GM19467 (cell line): ENCODE measurements at regions not wholly inside any gene's neighbourhood (a gene's known extent, or its start where the extent isn't known, plus 50 kb on each side); places are given as distances from the start of the nearest gene placed in this dataset.

Source experiments
- ATAC-seq: cut with Tn5 transposase; IDR thresholded peaks from one replicate; pipeline ENCODE4 v1.9.1; 2021; ENCODE audit warnings: mild to moderate bottlenecking, moderate library complexity; ENCODE audit not compliant: unreplicated experiment

DNA sequence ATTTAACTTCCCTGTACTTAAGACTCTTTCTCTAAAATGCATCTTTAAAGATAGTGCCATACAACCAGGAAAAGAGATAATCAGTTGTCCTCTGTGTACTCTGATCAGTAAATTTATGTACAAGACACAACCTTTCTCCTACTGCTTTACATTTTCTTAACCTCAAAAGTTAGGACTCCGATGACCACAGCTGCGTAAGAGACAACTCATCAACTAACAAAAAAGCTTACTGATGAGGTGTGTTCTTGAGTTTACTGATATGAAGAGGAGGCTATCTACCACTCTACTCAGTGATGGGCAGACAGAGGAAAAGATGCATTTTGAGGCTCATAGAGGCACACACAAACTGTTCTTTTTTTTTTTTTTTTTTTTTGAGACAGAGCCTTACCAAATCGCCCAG lies 71.4 kb upstream of the HIF1A start:
- no peak for ATAC-seq

DNA sequence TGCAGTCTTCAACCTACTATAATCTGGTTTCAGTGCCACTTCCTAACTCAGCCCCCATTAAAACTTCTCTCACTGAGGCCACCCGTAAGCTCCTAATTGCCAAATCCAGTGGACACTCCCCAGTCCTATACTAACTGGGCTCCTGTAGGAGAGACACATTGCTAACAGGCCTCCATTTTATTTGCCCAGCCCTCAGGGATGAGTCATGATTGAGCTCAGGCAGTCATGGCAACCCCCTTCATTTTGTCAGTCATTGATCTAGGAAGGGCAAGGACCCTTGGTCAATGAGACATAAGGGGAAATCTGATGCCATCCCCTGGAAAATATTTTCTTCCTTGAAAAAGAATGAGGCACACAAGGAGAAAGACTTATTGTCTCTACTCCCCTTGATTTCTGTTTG lies 70.1 kb upstream of the HIF1A start:
- no peak for ATAC-seq

DNA sequence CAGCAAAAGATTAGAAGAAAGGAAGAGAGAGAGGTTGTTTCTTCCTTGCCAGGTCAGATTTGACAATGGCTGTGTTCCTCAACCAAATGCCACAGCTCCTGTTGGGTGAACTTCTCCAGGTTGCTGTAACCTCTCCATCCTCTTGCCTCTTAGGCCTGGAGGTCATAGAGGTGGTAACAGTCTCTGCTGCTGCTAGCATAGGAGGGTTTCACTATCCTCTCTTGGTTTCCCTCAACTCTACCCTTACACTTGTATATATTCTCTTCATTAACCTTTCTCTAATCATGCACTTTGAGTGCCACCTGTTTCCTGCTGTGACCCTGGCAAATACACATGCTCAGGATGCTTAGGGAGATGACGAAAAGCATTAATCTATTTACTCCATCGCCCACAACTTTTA lies 67.7 kb upstream of the HIF1A start:
- no peak for ATAC-seq

DNA sequence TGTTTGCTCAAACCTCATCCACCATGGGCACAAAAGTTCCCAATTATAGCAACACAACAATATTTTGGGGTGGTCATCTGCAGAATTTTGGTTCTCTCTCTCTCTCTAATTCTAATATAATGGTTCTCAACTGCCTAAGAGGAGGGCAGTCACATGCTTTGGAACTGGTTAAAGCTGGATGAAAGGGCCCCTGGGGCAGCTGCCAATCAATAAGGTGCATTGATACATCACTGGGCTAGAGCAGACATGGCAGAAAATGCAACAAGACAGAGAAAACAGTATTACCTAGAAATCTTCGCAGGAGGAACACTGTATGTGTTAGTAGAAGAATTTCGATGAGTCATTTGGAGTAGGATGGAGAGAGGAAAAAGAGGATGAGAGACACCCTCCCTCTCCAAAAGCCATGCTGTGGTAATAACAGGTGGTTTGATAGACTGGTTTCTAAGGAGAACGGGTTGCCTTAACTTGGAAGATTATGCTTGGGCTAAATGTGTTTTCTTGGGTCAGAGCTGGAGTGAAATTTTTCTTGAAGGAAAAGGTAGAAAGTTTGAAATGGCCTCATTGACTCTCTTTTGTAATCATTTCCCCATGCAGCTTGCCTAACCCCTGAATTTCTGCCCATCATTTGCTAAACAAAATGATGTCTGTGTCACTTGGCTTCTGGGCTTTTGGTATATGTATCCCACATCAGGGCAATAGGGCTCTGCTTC lies 67.1 kb upstream of the HIF1A start:
- ATAC-seq, result no peak

DNA sequence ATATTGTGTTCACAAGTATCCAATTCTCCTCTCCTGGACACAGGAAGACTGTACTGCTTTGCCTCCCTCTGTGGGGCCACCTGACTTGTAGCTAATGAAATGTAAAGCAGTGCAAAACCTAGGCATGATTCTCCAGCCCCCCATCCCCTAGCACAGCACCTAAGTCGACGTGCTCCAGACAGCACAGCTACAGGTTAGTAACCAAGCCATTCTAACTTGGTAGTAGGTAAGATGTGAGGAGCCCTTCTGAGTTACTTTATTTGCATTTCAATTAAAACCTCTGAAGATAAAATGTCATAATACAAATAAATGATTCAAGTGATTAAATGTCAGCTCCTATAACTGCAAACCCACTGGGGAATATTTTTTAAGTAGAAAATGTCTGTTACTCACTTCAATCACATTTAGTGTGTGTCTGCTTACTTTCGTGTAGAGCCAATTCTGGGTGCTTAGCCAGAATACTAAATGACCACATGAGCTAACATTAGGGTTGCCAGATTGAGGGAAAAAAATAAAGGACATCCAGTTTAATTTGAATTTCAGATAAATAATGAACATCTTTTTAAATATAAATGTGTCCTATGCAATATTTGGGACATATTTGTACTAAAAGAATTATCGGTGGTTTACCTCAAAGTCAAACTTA lies 64.8 kb upstream of the HIF1A start:
- no peak for ATAC-seq

DNA sequence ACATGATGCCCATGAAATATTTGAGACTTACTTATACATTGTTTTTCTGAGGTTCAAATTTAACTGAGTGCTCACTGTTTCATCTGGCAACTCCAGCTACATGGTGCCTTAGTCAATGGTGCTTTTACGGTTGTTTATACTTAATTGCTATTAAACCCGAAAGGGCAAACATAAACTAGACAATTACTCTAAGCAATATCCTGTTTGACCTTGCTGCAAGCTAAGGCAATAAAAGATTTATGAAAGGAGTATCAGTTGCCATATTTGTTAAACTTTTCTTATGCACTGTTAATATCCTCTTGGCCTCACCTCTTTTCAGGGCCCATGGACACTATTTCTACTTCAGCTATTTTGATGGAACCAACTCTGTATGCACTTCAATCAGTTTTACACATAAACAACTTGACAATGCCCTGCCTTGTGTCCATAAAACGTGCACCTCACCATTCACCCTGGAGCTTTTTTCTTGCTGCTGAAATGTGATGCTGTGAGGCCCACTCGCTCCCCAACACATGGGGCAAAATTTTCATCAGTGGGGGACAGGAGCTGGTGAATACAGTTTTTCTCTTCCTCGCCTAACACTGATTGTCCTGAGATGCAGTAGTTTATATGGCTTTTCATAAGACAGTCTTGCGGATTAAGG lies 64.1 kb upstream of the HIF1A start:
- ATAC-seq, result no peak

DNA sequence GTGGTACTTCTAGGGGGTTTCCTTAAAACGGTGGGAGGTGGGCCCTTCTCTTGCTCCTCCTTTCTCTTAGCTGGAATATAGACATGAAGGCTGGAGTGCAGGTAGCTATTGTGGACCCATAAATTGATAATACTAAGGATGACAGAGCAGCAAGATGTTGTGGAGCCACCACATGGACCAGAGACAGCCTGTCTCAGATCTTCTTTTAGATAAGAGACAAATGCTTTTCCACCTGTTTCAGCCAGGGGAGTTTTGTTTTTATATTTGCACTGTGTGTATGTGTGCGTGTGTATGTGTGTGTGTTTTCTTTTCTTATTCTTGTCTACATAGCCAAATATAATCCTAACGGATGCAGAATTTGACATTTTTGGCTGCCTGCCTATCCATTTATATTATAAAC lies 62.9 kb upstream of the HIF1A start:
- no peak for ATAC-seq

DNA sequence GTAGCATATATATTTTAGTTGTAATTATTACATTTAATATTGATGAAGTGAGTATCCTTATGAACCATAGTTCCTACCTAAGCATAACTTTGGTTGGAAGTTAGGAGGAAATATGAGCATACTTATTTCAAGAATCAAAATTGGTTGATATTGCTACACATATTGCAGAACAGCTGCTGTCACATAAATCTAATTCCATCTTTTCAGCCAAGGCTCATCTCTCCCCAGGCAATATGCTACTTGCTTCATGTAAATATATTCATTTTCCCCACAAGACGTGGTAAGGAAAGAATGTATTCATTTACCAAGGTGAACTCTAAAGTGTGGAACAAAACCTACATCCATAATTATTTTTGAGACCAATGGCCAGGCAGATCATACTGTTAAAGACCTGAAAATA lies 62.5 kb upstream of the HIF1A start:
- ATAC-seq, result no peak

DNA sequence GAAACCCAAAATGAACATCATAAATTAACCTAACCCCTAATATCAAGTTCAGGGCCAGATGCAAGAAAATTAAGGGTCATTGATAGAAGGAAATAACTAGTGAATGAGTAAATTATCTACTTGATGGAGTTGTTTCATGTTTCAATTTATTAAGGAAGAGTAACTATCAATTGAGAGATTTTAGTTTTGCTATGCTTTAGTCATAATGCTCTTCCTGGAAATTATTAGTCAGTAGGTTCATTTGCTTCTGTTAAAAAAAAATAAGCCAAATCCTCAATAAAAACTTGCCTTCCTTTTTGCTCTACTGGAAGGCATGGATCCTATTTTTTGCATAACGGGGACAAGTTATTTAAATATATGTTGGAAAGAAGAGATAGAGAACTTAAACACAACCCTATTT lies 59.0 kb upstream of the HIF1A start:
- no peak for ATAC-seq

DNA sequence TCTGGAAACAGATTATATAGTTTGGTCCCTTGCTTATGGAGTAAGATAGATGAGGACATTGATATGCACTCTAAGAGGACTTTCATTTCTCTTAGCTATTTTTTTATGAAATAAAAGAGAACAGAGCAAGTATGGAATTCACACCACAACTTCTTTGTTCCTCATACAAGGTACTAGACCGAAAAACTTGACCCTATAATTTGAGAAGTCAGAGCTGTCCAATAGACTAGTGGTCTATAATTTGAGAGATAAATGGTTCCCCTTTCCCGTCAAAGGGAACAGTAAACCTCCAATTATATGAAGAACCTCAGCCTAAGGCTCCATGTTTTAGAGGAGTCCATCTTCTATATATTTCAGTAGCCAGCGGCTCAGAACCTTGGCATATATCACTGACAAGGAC lies 58.5 kb upstream of the HIF1A start:
- ATAC-seq, result no peak

DNA sequence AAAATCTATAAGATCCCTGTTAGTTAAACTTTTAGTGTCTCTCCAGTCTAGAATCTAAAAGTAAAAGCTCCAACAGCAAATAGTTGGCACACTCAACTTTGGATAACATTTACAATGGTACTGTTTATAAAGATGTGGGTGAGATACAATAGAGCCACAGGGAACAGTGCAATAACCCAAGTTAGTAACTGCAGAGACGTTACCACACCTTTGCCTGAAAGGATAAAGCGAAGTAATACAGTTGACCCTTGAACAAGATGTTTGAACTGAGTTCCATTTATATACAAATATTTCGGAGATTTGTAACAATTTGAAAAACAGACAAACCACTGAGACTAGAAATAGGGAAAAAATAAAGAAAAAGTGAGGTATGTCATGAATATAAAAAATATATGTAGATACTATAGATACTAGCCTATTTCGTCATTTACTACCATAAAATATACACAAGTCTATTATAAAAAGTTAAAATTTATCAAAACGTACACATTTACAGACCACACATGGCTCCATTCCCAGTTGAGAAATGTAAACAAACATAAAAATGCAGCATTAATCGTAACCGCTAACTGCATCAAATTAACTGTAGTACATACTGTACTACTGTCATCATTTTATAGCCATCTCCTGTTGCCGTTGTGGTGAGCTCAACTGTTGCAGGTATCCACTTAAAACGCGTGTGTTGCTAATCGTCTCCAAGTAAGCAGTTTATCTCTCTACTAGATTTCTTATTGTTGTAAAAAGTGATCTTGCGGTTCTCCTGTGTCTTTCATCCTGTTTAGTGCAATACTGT lies 56.5 kb upstream of the HIF1A start:
- no peak for ATAC-seq

DNA sequence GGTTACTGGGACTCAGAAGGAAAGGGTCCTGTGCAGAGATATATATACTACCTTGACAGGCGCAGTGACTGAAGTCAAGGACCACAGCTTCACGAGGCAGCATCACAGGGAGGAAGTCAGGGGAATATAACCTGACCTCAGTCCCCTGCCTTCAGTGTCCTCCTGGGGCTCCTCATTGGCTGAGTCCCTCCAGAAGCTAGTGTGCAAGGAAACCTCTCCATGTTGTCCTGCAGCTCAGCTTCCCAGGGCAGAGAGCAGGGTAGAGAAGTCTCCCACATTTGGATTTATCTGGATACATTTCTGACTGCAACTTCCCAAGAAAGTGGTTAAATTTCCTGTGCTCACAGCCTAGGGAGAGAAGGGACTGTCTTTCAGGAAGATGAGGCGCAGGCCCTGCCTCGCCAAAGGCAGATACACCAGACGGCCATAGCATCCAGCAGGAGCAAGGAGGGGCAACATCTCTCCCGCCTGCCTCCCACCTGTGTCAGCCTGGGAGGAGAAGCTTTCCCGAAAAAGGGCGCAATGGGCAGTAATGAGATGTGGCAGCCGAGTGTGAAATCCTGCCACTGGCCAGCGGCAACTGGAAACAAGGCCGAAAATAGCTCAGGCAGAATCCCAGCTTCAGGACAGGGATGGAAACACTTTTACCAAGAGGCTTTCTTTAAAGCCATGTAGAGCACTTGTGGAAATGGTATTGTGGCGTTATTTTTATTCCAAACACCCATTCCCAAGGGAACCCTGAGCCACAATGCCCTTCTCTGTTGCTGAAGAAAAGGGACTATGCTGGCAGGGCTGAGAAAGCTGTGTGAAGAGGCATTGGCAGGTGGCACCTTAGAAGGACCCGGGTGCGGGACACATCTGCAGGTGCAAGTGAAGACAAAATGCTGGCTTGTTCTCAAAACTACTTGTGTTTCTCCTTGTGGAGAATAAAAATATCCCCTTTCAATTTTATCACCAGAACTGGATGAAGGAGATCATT lies 54.9 kb upstream of the HIF1A start:
- no peak for ATAC-seq

DNA sequence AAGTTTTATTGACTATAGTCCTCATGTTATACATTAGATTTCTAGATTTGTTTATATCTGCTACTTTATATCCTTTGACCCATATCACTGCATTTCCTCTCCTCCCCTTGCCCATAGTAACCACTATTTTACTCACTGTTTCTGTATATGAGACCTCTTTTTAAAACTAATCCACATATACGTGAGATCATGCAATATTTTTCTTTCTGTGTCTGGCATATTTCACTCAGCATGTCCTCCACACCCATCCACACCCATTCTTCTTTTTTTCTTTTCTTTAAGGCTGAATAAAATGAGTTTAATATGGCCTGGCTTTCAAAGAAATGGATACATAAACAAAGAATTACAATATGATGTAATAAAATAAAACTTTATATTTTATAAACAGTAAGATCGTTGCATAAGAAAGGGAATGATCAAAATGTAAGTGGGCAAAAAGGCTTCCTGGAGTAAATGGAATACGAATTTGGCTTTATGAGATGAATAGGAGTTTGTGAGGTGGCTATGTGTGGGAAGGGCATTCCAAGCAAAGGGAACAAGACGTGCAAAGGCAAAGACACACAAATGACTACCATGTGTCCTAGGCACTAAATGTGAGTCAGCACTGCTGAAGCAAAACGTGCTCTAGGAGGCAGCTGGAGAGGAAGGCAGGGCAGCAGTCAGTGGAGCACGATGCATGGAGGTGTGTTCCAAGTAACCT lies 53.2 kb upstream of the HIF1A start:
- ATAC-seq, result no peak

DNA sequence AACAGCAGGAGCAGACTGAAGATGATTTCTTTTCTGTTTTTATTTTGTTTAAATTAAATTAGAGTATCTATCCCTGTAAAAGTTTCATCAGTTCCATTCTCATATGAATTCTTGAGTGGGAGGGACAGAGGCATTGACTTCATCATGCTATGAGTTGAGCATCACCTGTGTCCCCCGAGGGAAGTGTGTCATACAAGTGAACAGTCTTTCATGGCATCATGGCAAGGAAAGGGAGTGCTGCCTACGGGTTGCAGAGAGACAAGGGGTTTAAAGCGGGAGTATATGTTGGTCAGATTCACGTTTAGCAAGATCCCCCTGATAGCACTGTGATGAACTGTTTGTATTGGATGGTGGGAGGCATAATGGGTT lies 52.7 kb upstream of the HIF1A start:
- no peak for ATAC-seq

DNA sequence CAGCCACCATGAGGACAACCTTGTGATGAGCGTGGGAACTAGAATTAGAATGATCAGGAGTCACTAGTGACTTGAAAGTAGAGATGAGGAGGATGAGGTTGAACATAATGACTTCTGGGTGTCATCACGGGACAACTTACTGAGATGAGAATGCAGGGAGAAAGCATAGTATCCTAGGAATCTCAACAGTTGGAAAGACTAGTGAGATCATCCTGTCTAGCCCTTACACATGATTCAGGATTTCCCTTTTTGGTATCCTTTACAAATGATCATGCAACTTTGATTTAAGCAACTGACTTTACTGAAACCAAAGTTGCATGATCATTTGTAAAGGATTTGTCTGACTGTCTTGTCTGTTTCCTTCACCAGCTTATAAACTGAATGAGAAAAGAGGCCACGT lies 51.8 kb upstream of the HIF1A start:
- ATAC-seq, result no peak

DNA sequence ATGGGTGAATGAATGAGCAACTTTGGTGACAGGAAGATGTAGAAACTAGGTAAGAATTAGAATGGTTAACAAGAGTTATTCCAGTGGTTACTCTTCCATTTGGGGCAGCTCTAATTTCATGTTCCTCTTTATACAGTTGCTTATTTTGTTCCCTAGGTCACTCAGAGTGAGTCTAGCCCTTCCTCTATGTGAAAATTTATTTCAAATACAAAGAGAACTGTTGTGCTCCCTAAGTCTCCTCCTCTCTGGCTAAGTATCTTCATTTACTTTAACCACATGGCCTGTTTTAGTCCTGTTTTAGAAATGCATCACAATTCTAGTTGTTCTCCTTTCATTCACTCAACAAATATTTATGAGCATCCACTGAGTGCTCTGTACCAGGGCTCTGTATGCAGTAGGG lies 51.1 kb upstream of the HIF1A start:
- no peak for ATAC-seq

DNA sequence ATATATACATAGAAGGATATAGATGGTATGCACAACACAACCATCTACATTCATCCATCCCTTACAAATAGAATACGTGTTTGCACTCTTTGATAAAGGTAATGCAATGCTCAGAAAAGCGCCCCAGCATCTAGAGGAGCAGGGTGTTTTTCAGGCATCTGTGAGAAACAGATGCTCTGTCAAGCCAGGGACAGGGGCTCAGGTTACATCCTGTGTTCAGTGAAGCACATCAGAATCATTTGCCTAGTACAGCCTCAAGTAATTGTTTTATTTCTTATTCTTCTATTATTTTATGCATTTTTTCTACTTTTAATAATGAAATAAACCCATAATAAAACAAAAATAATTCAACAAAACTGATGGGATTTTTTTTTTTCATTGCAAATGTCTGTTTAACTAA lies 50.5 kb upstream of the HIF1A start:
- ATAC-seq, result peak; percentile 81

DNA sequence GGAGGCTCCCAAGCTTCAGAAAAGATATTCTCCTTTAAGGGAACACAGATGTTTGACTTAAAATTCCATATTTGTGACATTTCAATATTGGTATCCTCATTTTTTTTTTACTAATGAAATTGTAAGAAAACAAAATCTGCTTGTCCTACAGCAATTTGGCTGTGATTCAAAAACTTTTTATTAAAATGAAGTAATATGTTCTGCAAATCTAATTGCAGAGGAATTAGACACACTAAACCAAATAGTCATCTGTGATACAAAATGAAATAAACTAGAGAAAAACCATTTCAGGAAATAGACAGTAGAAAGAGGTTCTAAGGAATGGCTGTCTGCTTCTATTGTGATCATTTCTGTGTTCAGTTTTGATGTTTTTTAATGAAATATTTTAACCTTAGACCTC lies 50.1 kb upstream of the HIF1A start:
- no peak for ATAC-seq
